ENCODE measurements at regions not wholly inside any gene's neighbourhood (a gene's known extent, or its start where the extent isn't known, plus 50 kb on each side); places are given as distances from the start of the nearest gene placed in this dataset.
"Not testable (repeated sequence)": the region's sequence is repeated elsewhere in the genome, so short reads cannot be mapped to it uniquely, and the experiment has no call there.

GRCh38 chr2:36168115-36168514 is 187.5 kb upstream of the CRIM1 start:
- Histone ChIP-seq H3K9ac (ENCODE audit: low read length) (no peak overlapping the region), H3K4me1 (ENCODE audit: insufficient read depth, low read length) (no peaks in the 10 kb centered on the region), H3F3A (ENCODE audit: low read length, unreplicated experiment) (no peaks in the 10 kb centered on the region), H4K20me1 (ENCODE audit: low read length) (no peaks in the 10 kb centered on the region), H3K36me3 (ENCODE audit: low read depth, low read length) (no peaks in the 10 kb centered on the region), H3K9me2 (replicated peaks; ENCODE audit: low read length) (no peaks in the 10 kb centered on the region), H3K79me2 (ENCODE audit: low read length) (no peaks in the 10 kb centered on the region), H3K27me3 (ENCODE audit: low read length) (peaks cover 15% of the 10 kb centered on the region; the same call in 1 of the 2 replicates), H3K4me2 (ENCODE audit: low read length) (no peak overlapping the region), H3K27ac (ENCODE audit: low read length) (no peak overlapping the region), H2AFZ (ENCODE audit: low read length) (no peak overlapping the region), H3K9me3 (ENCODE audit: low read length) (no peaks in the 10 kb centered on the region), H3K4me3 (ENCODE audit: low read length) (no peak overlapping the region)
- ChIA-PET CTCF (no interaction called here), POLR2A (ENCODE audit: unreplicated experiment) (no interaction called here)
- BruUV-seq (replicated peaks): no TSS peak
- DNase-seq (no peak), ATAC-seq (no peak)
- intact Hi-C loops (cut with micrococcal nuclease): no loop called here
- TF ChIP-seq, protein P1, sequence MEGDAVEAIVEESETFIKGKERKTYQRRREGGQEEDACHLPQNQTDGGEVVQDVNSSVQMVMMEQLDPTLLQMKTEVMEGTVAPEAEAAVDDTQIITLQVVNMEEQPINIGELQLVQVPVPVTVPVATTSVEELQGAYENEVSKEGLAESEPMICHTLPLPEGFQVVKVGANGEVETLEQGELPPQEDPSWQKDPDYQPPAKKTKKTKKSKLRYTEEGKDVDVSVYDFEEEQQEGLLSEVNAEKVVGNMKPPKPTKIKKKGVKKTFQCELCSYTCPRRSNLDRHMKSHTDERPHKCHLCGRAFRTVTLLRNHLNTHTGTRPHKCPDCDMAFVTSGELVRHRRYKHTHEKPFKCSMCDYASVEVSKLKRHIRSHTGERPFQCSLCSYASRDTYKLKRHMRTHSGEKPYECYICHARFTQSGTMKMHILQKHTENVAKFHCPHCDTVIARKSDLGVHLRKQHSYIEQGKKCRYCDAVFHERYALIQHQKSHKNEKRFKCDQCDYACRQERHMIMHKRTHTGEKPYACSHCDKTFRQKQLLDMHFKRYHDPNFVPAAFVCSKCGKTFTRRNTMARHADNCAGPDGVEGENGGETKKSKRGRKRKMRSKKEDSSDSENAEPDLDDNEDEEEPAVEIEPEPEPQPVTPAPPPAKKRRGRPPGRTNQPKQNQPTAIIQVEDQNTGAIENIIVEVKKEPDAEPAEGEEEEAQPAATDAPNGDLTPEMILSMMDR (conservative IDR thresholded peaks at IDR 0.05; ENCODE audit: low read depth, low read length): no peak
- TF ChIP-seq EZH2phosphoT487 (IDR thresholded peaks at IDR 0.05; ENCODE audit: borderline replicate concordance, low read length) (no peak), EZH2 (IDR thresholded peaks at IDR 0.05; ENCODE audit: low read length, unreplicated experiment) (no peak)

DNA sequence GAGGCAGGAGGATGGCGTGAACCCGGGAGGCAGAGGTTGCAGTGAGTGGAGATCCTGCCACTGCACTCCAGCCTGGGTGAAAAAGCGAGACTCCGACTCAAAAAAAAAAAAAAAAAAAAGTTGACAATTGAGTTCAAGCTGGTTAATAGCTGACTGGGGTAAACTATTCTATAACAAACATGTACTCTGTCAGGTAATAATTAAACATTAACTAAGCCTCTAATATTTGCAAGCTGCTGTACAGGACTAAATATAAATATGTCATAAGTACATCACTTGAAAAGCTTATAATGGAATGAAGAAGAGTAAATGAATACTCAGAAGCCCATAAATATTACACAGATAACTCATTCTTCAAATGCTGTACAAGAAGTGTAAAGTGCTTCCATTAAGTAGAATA is 190.4 kb upstream of the CRIM1 start:
- ChIA-PET CTCF (no interaction called here), POLR2A (ENCODE audit: unreplicated experiment) (no interaction called here)
- Histone ChIP-seq H3K4me3 (ENCODE audit: low read length) (no peak overlapping the region), H3K9ac (ENCODE audit: low read length) (no peak overlapping the region), H3K4me2 (ENCODE audit: low read length) (no peak overlapping the region), H3F3A (ENCODE audit: low read length, unreplicated experiment) (no peaks in the 10 kb centered on the region), H2AFZ (ENCODE audit: low read length) (no peak overlapping the region), H3K79me2 (ENCODE audit: low read length) (no peaks in the 10 kb centered on the region), H3K9me3 (ENCODE audit: low read length) (no peaks in the 10 kb centered on the region), H3K27me3 (ENCODE audit: low read length) (peaks cover 19% of the 10 kb centered on the region; the same call in 1 of the 2 replicates), H3K36me3 (ENCODE audit: low read depth, low read length) (no peaks in the 10 kb centered on the region), H4K20me1 (ENCODE audit: low read length) (no peaks in the 10 kb centered on the region), H3K4me1 (ENCODE audit: insufficient read depth, low read length) (no peaks in the 10 kb centered on the region), H3K27ac (ENCODE audit: low read length) (no peak overlapping the region), H3K9me2 (replicated peaks; ENCODE audit: low read length) (no peaks in the 10 kb centered on the region)
- DNase-seq: no peak
- BruUV-seq (replicated peaks): no TSS peak
- TF ChIP-seq EZH2 (IDR thresholded peaks at IDR 0.05; ENCODE audit: low read length, unreplicated experiment): no peak
- TF ChIP-seq EZH2phosphoT487 (IDR thresholded peaks at IDR 0.05; ENCODE audit: borderline replicate concordance, low read length): no peak
- intact Hi-C loops (cut with micrococcal nuclease): no loop called here
- no peak for ATAC-seq

GRCh38 chr2:36163520-36164254 is 191.9 kb upstream of the CRIM1 start:
- H3K36me3 ChIP-seq (ENCODE audit: low read depth, low read length): no peaks in the 10 kb centered on the region
- BruUV-seq (replicated peaks): no TSS peak
- DNase-seq (no peak), ATAC-seq (no peak)
- peaks cover 13% of the 10 kb centered on the region; the same call in 1 of the 2 replicates for H3K27me3 ChIP-seq (ENCODE audit: low read length)
- ChIA-PET CTCF (no interaction called here), POLR2A (ENCODE audit: unreplicated experiment) (no interaction called here)
- no peaks in the 10 kb centered on the region for H3F3A ChIP-seq (ENCODE audit: low read length, unreplicated experiment)
- no peaks in the 10 kb centered on the region for H3K9me2 ChIP-seq (replicated peaks; ENCODE audit: low read length)
- no peak overlapping the region for H2AFZ ChIP-seq (ENCODE audit: low read length)
- intact Hi-C loops (cut with micrococcal nuclease): no loop called here
- no peak overlapping the region for H3K4me3 ChIP-seq (ENCODE audit: low read length)
- H3K79me2 ChIP-seq (ENCODE audit: low read length): no peaks in the 10 kb centered on the region
- H3K27ac ChIP-seq (ENCODE audit: low read length): no peak overlapping the region
- H4K20me1 ChIP-seq (ENCODE audit: low read length): no peaks in the 10 kb centered on the region
- TF ChIP-seq, protein P1 (conservative IDR thresholded peaks at IDR 0.05; ENCODE audit: low read depth, low read length): no peak
- TF ChIP-seq EZH2 (IDR thresholded peaks at IDR 0.05; ENCODE audit: low read length, unreplicated experiment): no peak
- no peak for TF ChIP-seq EZH2phosphoT487 (IDR thresholded peaks at IDR 0.05; ENCODE audit: borderline replicate concordance, low read length)
- H3K9me3 ChIP-seq (ENCODE audit: low read length): no peaks in the 10 kb centered on the region
- no peaks in the 10 kb centered on the region for H3K4me1 ChIP-seq (ENCODE audit: insufficient read depth, low read length)
- H3K9ac ChIP-seq (ENCODE audit: low read length): no peak overlapping the region
- H3K4me2 ChIP-seq (ENCODE audit: low read length): no peak overlapping the region

DNA sequence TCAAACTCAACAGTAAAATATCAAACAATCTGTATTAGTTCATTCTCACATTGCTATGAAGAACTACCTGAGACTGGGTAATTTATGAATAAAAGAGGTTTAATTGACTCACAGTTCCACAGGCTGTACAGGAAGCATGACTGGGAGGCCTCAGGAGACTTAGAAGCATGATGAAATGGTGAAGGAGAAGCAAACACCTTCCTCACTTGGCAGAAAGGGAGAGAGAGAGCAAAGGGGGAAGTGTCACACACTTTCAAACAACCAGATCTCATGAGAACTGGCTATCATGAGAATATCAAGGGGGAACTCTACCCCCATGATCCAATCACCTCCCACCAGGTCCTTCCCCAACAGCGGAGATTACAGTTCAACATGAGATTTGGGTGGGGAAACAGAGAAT is 198.5 kb upstream of the CRIM1 start:
- H3K4me1 ChIP-seq (ENCODE audit: insufficient read depth, low read length); ATAC-seq; H3K9me3 ChIP-seq (ENCODE audit: low read length); H3K36me3 ChIP-seq (ENCODE audit: low read depth, low read length); H3F3A ChIP-seq (ENCODE audit: low read length, unreplicated experiment); CTCF ChIA-PET; H2AFZ ChIP-seq (ENCODE audit: low read length); H3K9me2 ChIP-seq (replicated peaks; ENCODE audit: low read length); H3K9ac ChIP-seq (ENCODE audit: low read length); H3K79me2 ChIP-seq (ENCODE audit: low read length); POLR2A ChIA-PET (ENCODE audit: unreplicated experiment); H4K20me1 ChIP-seq (ENCODE audit: low read length); H3K4me3 ChIP-seq (ENCODE audit: low read length); DNase-seq; BruUV-seq (replicated peaks); H3K27ac ChIP-seq (ENCODE audit: low read length); intact Hi-C loops (cut with micrococcal nuclease); H3K4me2 ChIP-seq (ENCODE audit: low read length): not testable (repeated sequence)
- peaks cover 40% of the 10 kb centered on the region for H3K27me3 ChIP-seq (ENCODE audit: low read length)
